K562 (cell line): ENCODE measurements at regions not wholly inside any gene's neighbourhood (a gene's known extent, or its start where the extent isn't known, plus 50 kb on each side); places are given as distances from the start of the nearest gene placed in this dataset.

ENCODE experiments used
- CC2D1A ChIP-seq: fragments of 450-650 bp; IDR thresholded peaks from 2 replicates; pipeline ENCODE4 v1.6.1; 2017; ENCODE audit warnings: mild to moderate bottlenecking
- EHMT2 ChIP-seq: fragments of 450-650 bp; IDR thresholded peaks from 2 replicates; pipeline ENCODE4 v1.6.1; 2018; ENCODE audit warnings: antibody characterized with exemption
- EP300 ChIP-seq: IDR thresholded peaks from 2 replicates; pipeline ENCODE4 v1.6.1; 2012; ENCODE audit warnings: low read length, improper control_type of control experiment
- GABPB2 ChIP-seq: fragments of 250-450 bp; sonication (Bioruptor Pico); conservative IDR thresholded peaks from 2 replicates; pipeline ENCODE4 v1.5.1; 2021; ENCODE audit warnings: mild to moderate bottlenecking
- GATA2 ChIP-seq: sonication (generic); formaldehyde crosslinking; IDR thresholded peaks from 2 replicates; pipeline ENCODE4 v1.4.0; 2020; ENCODE audit warnings: mild to moderate bottlenecking, missing genetic modification reagents
- JUN ChIP-seq, 2 experiments: sonication (generic) in 1 of 2; formaldehyde crosslinking in 1 of 2; IDR thresholded peaks; 2 replicates each; pipeline versions ENCODE4 v1.6.1 to v1.8.0; 2012 to 2022; ENCODE audit warnings: borderline replicate concordance in 2 of 2, mild to moderate bottlenecking in 2 of 2, improper control_type of control experiment in 1 of 2, low read depth in 1 of 2, low read length in 1 of 2, missing genetic modification reagents in 1 of 2
- KAT8 ChIP-seq: fragments of 450-650 bp; IDR thresholded peaks from 2 replicates; pipeline ENCODE4 v1.6.1; 2016; ENCODE audit warnings: low read depth, mild to moderate bottlenecking
- MEIS2 ChIP-seq: fragments of 450-650 bp; IDR thresholded peaks from 2 replicates; pipeline ENCODE4 v1.6.1; 2014; ENCODE audit warnings: mild to moderate bottlenecking; ENCODE audit not compliant: partially characterized antibody
- MTA3 ChIP-seq: fragments of 450-650 bp; formaldehyde crosslinking; IDR thresholded peaks from 2 replicates; pipeline ENCODE4 v1.6.1; 2017; ENCODE audit warnings: mild to moderate bottlenecking, borderline replicate concordance
- MXI1 ChIP-seq: IDR thresholded peaks from 2 replicates; pipeline ENCODE4 v1.6.1; 2011; ENCODE audit warnings: low read depth, mild to moderate bottlenecking, improper control_type of control experiment, low read length
- NCOR1 ChIP-seq: fragments of 450-650 bp; IDR thresholded peaks from 2 replicates; pipeline ENCODE4 v1.6.1; 2016; ENCODE audit warnings: mild to moderate bottlenecking, moderate library complexity
- PML ChIP-seq: IDR thresholded peaks from 2 replicates; pipeline ENCODE4 v1.6.1; 2012; ENCODE audit warnings: low read length, inconsistent platforms
- POLR2AphosphoS5 ChIP-seq: IDR thresholded peaks from 2 replicates; pipeline ENCODE4 v1.6.1; 2011; ENCODE audit warnings: mild to moderate bottlenecking, low read depth, low read length, moderate library complexity; ENCODE audit not compliant: control insufficient read depth, insufficient read depth
- RBM15 ChIP-seq: fragments of 200-400 bp; formaldehyde crosslinking; IDR thresholded peaks from 2 replicates; pipeline ENCODE4 v1.6.1; 2018; ENCODE audit warnings: mild to moderate bottlenecking, low read length, moderate library complexity; ENCODE audit not compliant: insufficient read depth
- SMARCA4 ChIP-seq: fragments of 450-650 bp; IDR thresholded peaks from 2 replicates; pipeline ENCODE4 v1.6.1; 2016
- STAT5A ChIP-seq: IDR thresholded peaks from 2 replicates; pipeline ENCODE4 v1.6.1; 2012; ENCODE audit warnings: low read length, inconsistent platforms, borderline replicate concordance
- TAL1 ChIP-seq: fragments of 450-650 bp; IDR thresholded peaks from 2 replicates; pipeline ENCODE4 v1.6.1; 2016; ENCODE audit warnings: mild to moderate bottlenecking
- TBL1XR1 ChIP-seq, 2 experiments: IDR thresholded peaks; 2 replicates each; pipeline ENCODE4 v1.6.1; 2012; ENCODE audit warnings: improper control_type of control experiment in 2 of 2, low read length in 2 of 2, mild to moderate bottlenecking in 1 of 2
- TBP ChIP-seq: optimal IDR thresholded peaks from 2 replicates; pipeline ENCODE3; 2011; ENCODE audit warnings: low read depth, low read length, improper control_type of control experiment
- TOE1 ChIP-seq, 2 experiments: fragments of 450-650 bp in 1 of 2; sonication (generic) in 1 of 2; formaldehyde crosslinking in 1 of 2; IDR thresholded peaks; 2 replicates each; pipeline versions ENCODE4 v1.7.1 to v1.8.0; 2016 to 2022; ENCODE audit warnings: borderline replicate concordance in 2 of 2, mild to moderate bottlenecking in 2 of 2, antibody characterized with exemption in 1 of 2, inconsistent platforms in 1 of 2, low read depth in 1 of 2, missing genetic modification reagents in 1 of 2, moderate library complexity in 1 of 2
- WHSC1 ChIP-seq: IDR thresholded peaks from one replicate; pipeline ENCODE4 v1.6.1; 2012; ENCODE audit warnings: low read length, control low read depth, inconsistent platforms
- ZNF224 ChIP-seq: sonication (generic); formaldehyde crosslinking; IDR thresholded peaks from 2 replicates; pipeline ENCODE4 v1.8.0; 2022; ENCODE audit warnings: mild to moderate bottlenecking, missing genetic modification reagents
- ZNF282 ChIP-seq: sonication (generic); formaldehyde crosslinking; IDR thresholded peaks from 2 replicates; pipeline ENCODE4 v1.8.1; 2023; ENCODE audit warnings: missing genetic modification reagents
- TF ChIP-seq, protein P1 (sequence below): fragments of 250-450 bp; sonication (Bioruptor Pico); IDR thresholded peaks from 2 replicates; pipeline ENCODE4 v1.4.0; 2020
- TF ChIP-seq, protein P2 (sequence below): fragments of 450-650 bp; conservative IDR thresholded peaks from 2 replicates; pipeline ENCODE4 v1.6.1; 2016; ENCODE audit warnings: missing genetic modification characterization, low read depth, mild to moderate bottlenecking, missing compliant biosample characterization, moderate library complexity

DNA sequence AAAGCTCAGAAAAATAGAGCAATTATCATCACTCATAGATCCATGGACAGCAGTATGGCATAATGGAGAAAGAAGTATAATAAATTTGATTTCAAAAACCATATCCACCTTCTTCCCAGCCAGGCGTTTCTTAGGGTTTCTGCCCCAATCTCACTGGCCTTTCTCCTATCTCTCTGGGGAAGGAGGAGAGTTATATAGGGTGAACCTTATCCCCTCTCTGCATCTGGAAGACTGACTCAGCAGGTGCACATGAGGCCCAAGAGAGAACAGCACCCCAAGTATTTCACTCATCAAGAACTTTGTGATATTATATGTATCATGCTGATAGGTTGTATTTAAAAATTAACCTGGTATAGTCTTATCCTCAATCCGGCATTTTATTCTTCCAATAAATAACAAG is 318.8 kb upstream of the RASGEF1B start (continued):
- TF ChIP-seq ZNF224 (CRISPR knock-in tag), result no peak
- no peak for TF ChIP-seq TBP
- peak; percentile 84 for TF ChIP-seq STAT5A
- no peak for TF ChIP-seq RBM15
- peak; percentile 69 for TF ChIP-seq JUN (IDR thresholded peaks at IDR 0.05; ENCODE audit: borderline replicate concordance, low read depth, low read length)
- TF ChIP-seq JUN (CRISPR knock-in tag; IDR thresholded peaks at IDR 0.05; ENCODE audit: borderline replicate concordance), result no peak
- peak; percentile 58 for TF ChIP-seq GATA2 (CRISPR knock-in tag)
- TF ChIP-seq MTA3, result no peak; the same call in 1 of the 2 replicates
- no peak for TF ChIP-seq WHSC1
- TF ChIP-seq TBL1XR1 (IDR thresholded peaks at IDR 0.05; ENCODE audit: low read length in 2 of 2), result peak in 1 of 2 experiments; percentile 45; a peak in 3 of 4 replicates
- TF ChIP-seq MEIS2, result peak; percentile 74
- TF ChIP-seq TOE1 (IDR thresholded peaks at IDR 0.05; ENCODE audit: borderline replicate concordance), result 0 out of 2 replicates have a peak, but pooled peaks have one; percentile 9
- TF ChIP-seq TOE1 (CRISPR knock-in tag; IDR thresholded peaks at IDR 0.05; ENCODE audit: borderline replicate concordance, low read depth), result no peak
- TF ChIP-seq ZNF282, result no peak
- TF ChIP-seq NCOR1, result peak; percentile 91
- TF ChIP-seq, protein P1, sequence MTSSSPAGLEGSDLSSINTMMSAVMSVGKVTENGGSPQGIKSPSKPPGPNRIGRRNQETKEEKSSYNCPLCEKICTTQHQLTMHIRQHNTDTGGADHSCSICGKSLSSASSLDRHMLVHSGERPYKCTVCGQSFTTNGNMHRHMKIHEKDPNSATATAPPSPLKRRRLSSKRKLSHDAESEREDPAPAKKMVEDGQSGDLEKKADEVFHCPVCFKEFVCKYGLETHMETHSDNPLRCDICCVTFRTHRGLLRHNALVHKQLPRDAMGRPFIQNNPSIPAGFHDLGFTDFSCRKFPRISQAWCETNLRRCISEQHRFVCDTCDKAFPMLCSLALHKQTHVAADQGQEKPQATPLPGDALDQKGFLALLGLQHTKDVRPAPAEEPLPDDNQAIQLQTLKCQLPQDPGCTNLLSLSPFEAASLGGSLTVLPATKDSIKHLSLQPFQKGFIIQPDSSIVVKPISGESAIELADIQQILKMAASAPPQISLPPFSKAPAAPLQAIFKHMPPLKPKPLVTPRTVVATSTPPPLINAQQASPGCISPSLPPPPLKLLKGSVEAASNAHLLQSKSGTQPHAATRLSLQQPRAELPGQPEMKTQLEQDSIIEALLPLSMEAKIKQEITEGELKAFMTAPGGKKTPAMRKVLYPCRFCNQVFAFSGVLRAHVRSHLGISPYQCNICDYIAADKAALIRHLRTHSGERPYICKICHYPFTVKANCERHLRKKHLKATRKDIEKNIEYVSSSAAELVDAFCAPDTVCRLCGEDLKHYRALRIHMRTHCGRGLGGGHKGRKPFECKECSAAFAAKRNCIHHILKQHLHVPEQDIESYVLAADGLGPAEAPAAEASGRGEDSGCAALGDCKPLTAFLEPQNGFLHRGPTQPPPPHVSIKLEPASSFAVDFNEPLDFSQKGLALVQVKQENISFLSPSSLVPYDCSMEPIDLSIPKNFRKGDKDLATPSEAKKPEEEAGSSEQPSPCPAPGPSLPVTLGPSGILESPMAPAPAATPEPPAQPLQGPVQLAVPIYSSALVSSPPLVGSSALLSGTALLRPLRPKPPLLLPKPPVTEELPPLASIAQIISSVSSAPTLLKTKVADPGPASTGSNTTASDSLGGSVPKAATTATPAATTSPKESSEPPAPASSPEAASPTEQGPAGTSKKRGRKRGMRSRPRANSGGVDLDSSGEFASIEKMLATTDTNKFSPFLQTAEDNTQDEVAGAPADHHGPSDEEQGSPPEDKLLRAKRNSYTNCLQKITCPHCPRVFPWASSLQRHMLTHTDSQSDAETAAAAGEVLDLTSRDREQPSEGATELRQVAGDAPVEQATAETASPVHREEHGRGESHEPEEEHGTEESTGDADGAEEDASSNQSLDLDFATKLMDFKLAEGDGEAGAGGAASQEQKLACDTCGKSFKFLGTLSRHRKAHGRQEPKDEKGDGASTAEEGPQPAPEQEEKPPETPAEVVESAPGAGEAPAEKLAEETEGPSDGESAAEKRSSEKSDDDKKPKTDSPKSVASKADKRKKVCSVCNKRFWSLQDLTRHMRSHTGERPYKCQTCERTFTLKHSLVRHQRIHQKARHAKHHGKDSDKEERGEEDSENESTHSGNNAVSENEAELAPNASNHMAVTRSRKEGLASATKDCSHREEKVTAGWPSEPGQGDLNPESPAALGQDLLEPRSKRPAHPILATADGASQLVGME (CRISPR knock-in tag), result no peak
- peak; percentile 88 for TF ChIP-seq PML
- TF ChIP-seq SMARCA4, result peak; percentile 95
- TF ChIP-seq EHMT2, result no peak
- TF ChIP-seq GABPB2, result no peak
- TF ChIP-seq KAT8, result no peak
- TF ChIP-seq TAL1, result peak; percentile 93
- 0 out of 2 replicates have a peak, but pooled peaks have one; percentile 32 for TF ChIP-seq MXI1
- TF ChIP-seq, protein P2, sequence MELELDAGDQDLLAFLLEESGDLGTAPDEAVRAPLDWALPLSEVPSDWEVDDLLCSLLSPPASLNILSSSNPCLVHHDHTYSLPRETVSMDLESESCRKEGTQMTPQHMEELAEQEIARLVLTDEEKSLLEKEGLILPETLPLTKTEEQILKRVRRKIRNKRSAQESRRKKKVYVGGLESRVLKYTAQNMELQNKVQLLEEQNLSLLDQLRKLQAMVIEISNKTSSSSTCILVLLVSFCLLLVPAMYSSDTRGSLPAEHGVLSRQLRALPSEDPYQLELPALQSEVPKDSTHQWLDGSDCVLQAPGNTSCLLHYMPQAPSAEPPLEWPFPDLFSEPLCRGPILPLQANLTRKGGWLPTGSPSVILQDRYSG (tag), result no peak
- peak; percentile 91 for TF ChIP-seq POLR2AphosphoS5
- peak; percentile 81; the same call in 1 of the 2 replicates for TF ChIP-seq CC2D1A
- peak; percentile 90 for TF ChIP-seq EP300
